ENCODE measurements at regions not wholly inside any gene's neighbourhood (a gene's known extent, or its start where the extent isn't known, plus 50 kb on each side); places are given as distances from the start of the nearest gene placed in this dataset.

GRCh38 chr2:182647499-182647787 lies 68.6 kb upstream of the DNAJC10 start:
- no peak overlapping the region for H3K4me2 ChIP-seq (ENCODE audit: control insufficient read depth, insufficient read depth)
- no peak overlapping the region for H3K9ac ChIP-seq (ENCODE audit: control insufficient read depth, insufficient read depth, low read length)
- no peak overlapping the region for H3K27ac ChIP-seq (ENCODE audit: control insufficient read depth, insufficient read depth)
- no peaks in the 10 kb centered on the region for H3K9me3 ChIP-seq (replicated peaks; ENCODE audit: control insufficient read depth, insufficient read depth, low read length)
- H2AFZ ChIP-seq (ENCODE audit: control insufficient read depth, low read depth, low read length) = no peak overlapping the region
- ChIA-PET SMC1A (ENCODE audit: uncharacterized antibody, unreplicated experiment) (interaction anchor here (1.1 to 4.4 kb wide), 6 partner anchors 10 to 460 kb away, joined by 3 to 58 read pairs (median 5); no protein-coding TSS in a partner anchor), CTCF (interaction anchor here (1.5 to 4.2 kb wide), 5 partner anchors 48 to 461 kb away, joined by 3 to 88 read pairs (median 16); no protein-coding TSS in a partner anchor), POLR2A (no interaction called here), RAD21 (ENCODE audit: unreplicated experiment) (interaction anchor here (0.6 to 3.2 kb wide), 5 partner anchors 10 to 462 kb away, joined by 3 to 31 read pairs (median 7); no protein-coding TSS in a partner anchor)
- no TSS peak for BruUV-seq (replicated peaks)
- H3K79me2 ChIP-seq (ENCODE audit: control insufficient read depth, insufficient read depth, low read length) = no peaks in the 10 kb centered on the region
- FAIRE-seq = no peak
- DNase-seq (ENCODE audit: low read depth, low spot score) = no peak
- intact Hi-C loops (cut with micrococcal nuclease; ENCODE audit: unreplicated experiment) = no loop called here
- H3K4me1 ChIP-seq (ENCODE audit: control insufficient read depth, insufficient read depth, low read length) = no peaks in the 10 kb centered on the region
- WGBS (ENCODE audit: insufficient coverage, insufficient replicate concordance, low lambda C conversion rate, missing lambda C conversion rate) = 29% methylated on average over 2 of the region's 2 CpGs
- H3K27me3 ChIP-seq (replicated peaks in 1 of 2; ENCODE audit: control insufficient read depth in 2 of 2, insufficient read depth in 2 of 2, low read length in 1 of 2) = no peaks in the 10 kb centered on the region
- no peak overlapping the region for H3K4me3 ChIP-seq
- in situ Hi-C loops (cut with MboI) = no loop called here
- TF ChIP-seq HDAC6 (IDR thresholded peaks at IDR 0.05; ENCODE audit: unreplicated experiment) (no peak), KAT2A (conservative IDR thresholded peaks at IDR 0.05; ENCODE audit: control insufficient read depth, low read depth, low read length) (no peak), MEF2A (IDR thresholded peaks at IDR 0.05; ENCODE audit: insufficient read depth, low read depth, low read length) (no peak), WRNIP1 (IDR thresholded peaks at IDR 0.05; ENCODE audit: borderline replicate concordance, low read depth, low read length) (no peak), RB1 (IDR thresholded peaks at IDR 0.05; ENCODE audit: borderline replicate concordance) (no peak), ETV6 (conservative IDR thresholded peaks at IDR 0.05 in 1 of 2, IDR thresholded peaks at IDR 0.05 in 1 of 2; ENCODE audit: borderline replicate concordance in 1 of 2, low read depth in 1 of 2) (no peak), ELK1 (IDR thresholded peaks at IDR 0.05; ENCODE audit: low read depth, low read length) (no peak), CBX3 (IDR thresholded peaks at IDR 0.05; ENCODE audit: borderline replicate concordance, low read depth) (no peak), TAF1 (IDR thresholded peaks at IDR 0.05; ENCODE audit: borderline replicate concordance, low read depth, low read length) (no peak), NFYB (IDR thresholded peaks at IDR 0.05; ENCODE audit: insufficient read depth, low read depth, low read length) (no peak), TCF12 (IDR thresholded peaks at IDR 0.05; ENCODE audit: low read depth, low read length) (no peak), E2F4 (IDR thresholded peaks at IDR 0.05; ENCODE audit: low read depth, low read length) (no peak), ZNF217 (IDR thresholded peaks at IDR 0.05) (no peak), EGR1 (IDR thresholded peaks at IDR 0.05; ENCODE audit: borderline replicate concordance in 1 of 2, low read depth in 2 of 2, low read length in 2 of 2) (no peak)
- no peaks in the 10 kb centered on the region for H3K36me3 ChIP-seq (ENCODE audit: control insufficient read depth in 2 of 2, insufficient read depth in 2 of 2, low read length in 1 of 2)
- ATAC-seq = no peak
- no peaks in the 10 kb centered on the region for H4K20me1 ChIP-seq (ENCODE audit: control insufficient read depth, insufficient read depth)

Data from GM12878 (cell line).